ENCODE measurements at regions not wholly inside any gene's neighbourhood (a gene's known extent, or its start where the extent isn't known, plus 50 kb on each side); places are given as distances from the start of the nearest gene placed in this dataset.

- TF ChIP-seq CTCF (IDR thresholded peaks at IDR 0.05; ENCODE audit: control extremely low read depth, extremely low read depth), result no peak
- no peaks in the 10 kb centered on the region for H3K4me1 ChIP-seq (ENCODE audit: control insufficient read depth in 5 of 5, insufficient read depth in 5 of 5, low read length in 5 of 5)
- no peaks in the 10 kb centered on the region for H3K36me3 ChIP-seq (ENCODE audit: control insufficient read depth in 4 of 4, insufficient read depth in 4 of 4, low read length in 4 of 4)
- DNase-seq (no peak), ATAC-seq (ENCODE audit: insufficient read depth, low FRiP score) (no peak)
- no peak overlapping the region for H3K9ac ChIP-seq (ENCODE audit: insufficient read depth in 1 of 2, low read length in 2 of 2)
- H3K27me3 ChIP-seq (ENCODE audit: control insufficient read depth in 3 of 3, insufficient read depth in 3 of 3, low read length in 2 of 3), result no peaks in the 10 kb centered on the region
- WGBS, 2 donors, result 79 to 90% methylated on average over 2 of the region's 2 CpGs
- no peak overlapping the region for H3K27ac ChIP-seq (ENCODE audit: low read depth in 1 of 2, low read length in 1 of 2)
- no peaks in the 10 kb centered on the region for H3K9me3 ChIP-seq (ENCODE audit: control insufficient read depth in 4 of 4, insufficient read depth in 3 of 4, low read length in 3 of 4)
- no peak overlapping the region for H3K4me3 ChIP-seq
Observed at GRCh38 chr4:58475097-58475496, 1364.9 kb upstream of the IGFBP7 start.

GRCh38 chr4:58465031-58465430 lies 1354.8 kb upstream of the IGFBP7 start:
- DNase-seq, result no peak
- Histone ChIP-seq H3K4me3 (no peak overlapping the region), H3K36me3 (ENCODE audit: control insufficient read depth in 4 of 4, insufficient read depth in 4 of 4, low read length in 4 of 4) (no peaks in the 10 kb centered on the region), H3K9me3 (ENCODE audit: control insufficient read depth in 4 of 4, insufficient read depth in 3 of 4, low read length in 3 of 4) (peaks cover 0 to 8% (median 0%) of the 10 kb centered on the region in 4 donors), H3K27me3 (ENCODE audit: control insufficient read depth in 3 of 3, insufficient read depth in 3 of 3, low read length in 2 of 3) (no peaks in the 10 kb centered on the region), H3K4me1 (ENCODE audit: control insufficient read depth in 5 of 5, insufficient read depth in 5 of 5, low read length in 5 of 5) (no peaks in the 10 kb centered on the region), H3K9ac (ENCODE audit: insufficient read depth in 1 of 2, low read length in 2 of 2) (no peak overlapping the region), H3K27ac (ENCODE audit: low read depth in 1 of 2, low read length in 1 of 2) (no peak overlapping the region)
- no peak for TF ChIP-seq CTCF (IDR thresholded peaks at IDR 0.05; ENCODE audit: control extremely low read depth, extremely low read depth)
- no peak for ATAC-seq (ENCODE audit: insufficient read depth, low FRiP score)
- WGBS, 2 donors, result 84 to 95% methylated on average over 13 of the region's 13 CpGs

- peaks cover 0 to 6% (median 0%) of the 10 kb centered on the region in 4 donors for H3K9me3 ChIP-seq (ENCODE audit: control insufficient read depth in 4 of 4, insufficient read depth in 3 of 4, low read length in 3 of 4)
- H3K4me1 ChIP-seq (ENCODE audit: control insufficient read depth in 5 of 5, insufficient read depth in 5 of 5, low read length in 5 of 5), result no peaks in the 10 kb centered on the region
- no peak for ATAC-seq (ENCODE audit: insufficient read depth, low FRiP score)
Observed at GRCh38 chr4:58456727-58457384, 1346.7 kb upstream of the IGFBP7 start.

More at GRCh38 chr4:58456727-58457384, 1346.7 kb upstream of the IGFBP7 start:
- H3K9ac ChIP-seq (ENCODE audit: insufficient read depth in 1 of 2, low read length in 2 of 2), result no peak overlapping the region
- DNase-seq, result no peak
- no peak overlapping the region for H3K4me3 ChIP-seq
- no peaks in the 10 kb centered on the region for H3K27me3 ChIP-seq (ENCODE audit: control insufficient read depth in 3 of 3, insufficient read depth in 3 of 3, low read length in 2 of 3)
- whole genome bisulfite sequencing, 2 donors, result 95% methylated on average over 26 of the region's 26 CpGs
- H3K27ac ChIP-seq (ENCODE audit: low read depth in 1 of 2, low read length in 1 of 2), result no peak overlapping the region
- no peak for TF ChIP-seq CTCF (IDR thresholded peaks at IDR 0.05; ENCODE audit: control extremely low read depth, extremely low read depth)
- H3K36me3 ChIP-seq (ENCODE audit: control insufficient read depth in 4 of 4, insufficient read depth in 4 of 4, low read length in 4 of 4), result no peaks in the 10 kb centered on the region
